ENCODE measurements at regions not wholly inside any gene's neighbourhood (a gene's known extent, or its start where the extent isn't known, plus 50 kb on each side); places are given as distances from the start of the nearest gene placed in this dataset.
"Not testable (repeated sequence)": the region's sequence is repeated elsewhere in the genome, so short reads cannot be mapped to it uniquely, and the experiment has no call there.

- DNase-seq (ENCODE audit: low spot score) = no peak
These were observed 182.6 kb upstream of the GLRA1 start for GRCh38 chr5:152107220-152107619.

GRCh38 chr5:152106571-152106970 is 181.9 kb upstream of the GLRA1 start:
- DNase-seq (ENCODE audit: low spot score) = no peak

DNA sequence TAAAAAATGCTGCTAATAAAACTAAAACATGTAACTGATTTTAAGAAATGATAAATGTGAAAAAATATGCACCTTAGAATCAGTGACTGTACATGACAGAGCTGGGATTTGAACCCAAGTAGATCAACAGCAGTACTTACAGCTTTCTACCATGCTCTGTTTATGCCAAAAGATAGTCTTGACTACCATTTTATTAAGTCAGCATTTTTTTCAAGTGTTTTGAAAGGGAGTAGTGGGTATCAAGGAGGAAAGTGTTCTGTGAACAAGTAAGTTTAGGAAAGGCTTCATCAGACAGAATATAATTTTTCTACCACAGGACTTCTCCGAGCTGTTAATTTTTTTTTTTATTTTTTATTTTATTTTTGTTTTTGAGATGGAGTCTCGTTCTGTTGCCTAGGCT is 180.4 kb upstream of the GLRA1 start:
- DNase-seq (ENCODE audit: low spot score) = no peak

- DNase-seq (ENCODE audit: low spot score) = no peak
These were observed 179.6 kb upstream of the GLRA1 start for GRCh38 chr5:152104211-152104610.

GRCh38 chr5:152102908-152103307 is 178.3 kb upstream of the GLRA1 start:
- not testable (repeated sequence) for DNase-seq (ENCODE audit: low spot score)

DNA sequence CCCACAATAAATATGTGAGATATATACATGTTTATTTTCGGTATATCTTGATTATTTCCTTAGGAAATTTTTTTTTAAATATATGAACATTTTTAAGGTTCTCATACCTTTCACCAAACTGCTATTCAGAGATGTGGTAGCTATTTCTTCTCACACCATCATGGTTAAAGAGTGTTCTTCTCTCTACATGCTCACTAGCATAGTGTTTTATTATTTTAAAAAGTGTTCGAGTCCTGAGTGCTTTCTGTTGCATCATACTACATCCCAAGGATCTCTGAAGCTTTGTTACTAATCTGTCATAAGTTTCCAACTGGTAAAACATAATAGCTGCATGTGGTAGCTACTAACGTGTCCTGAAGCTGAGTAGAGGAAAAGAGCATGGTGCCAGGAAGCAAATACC is 177.4 kb upstream of the GLRA1 start:
- no peak for DNase-seq (ENCODE audit: low spot score)

DNA sequence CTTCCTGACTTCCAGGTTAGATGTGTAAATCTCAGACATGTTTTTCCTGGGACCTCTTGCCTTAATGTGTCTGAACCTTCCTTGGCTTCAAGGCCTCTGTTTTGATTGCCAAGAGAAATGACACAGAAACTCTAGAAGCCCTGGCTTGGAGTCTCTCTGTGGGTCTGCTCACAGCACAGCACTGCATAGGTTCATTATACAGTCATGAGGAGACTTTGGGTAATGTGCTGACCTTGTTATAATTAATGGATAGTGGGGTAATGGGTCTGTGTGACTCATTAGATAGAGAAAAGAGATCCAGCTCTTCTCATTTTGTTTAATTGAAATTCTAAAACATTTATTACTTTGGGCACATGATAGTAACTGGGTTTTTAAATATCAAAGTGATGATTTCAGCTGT is 175.8 kb upstream of the GLRA1 start:
- no peak for DNase-seq (ENCODE audit: low spot score)

DNA sequence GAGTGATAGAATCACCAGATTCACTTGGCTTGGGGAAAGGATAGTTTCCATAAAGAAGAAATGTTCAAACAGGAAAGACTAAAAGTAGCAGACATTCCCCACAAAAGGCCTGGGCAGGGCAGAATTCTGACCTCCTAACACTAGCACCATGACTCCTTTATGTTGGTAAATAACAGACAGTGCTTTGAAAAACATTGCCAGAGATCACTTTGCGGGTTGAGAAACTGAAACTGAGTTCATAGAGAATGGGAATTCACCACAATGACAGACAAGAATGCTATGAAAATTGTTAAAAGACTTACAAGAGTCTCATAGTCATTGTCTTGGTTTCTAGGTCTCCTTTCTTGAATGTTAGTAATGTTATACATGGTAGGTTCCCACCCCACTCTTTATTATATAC is 172.5 kb upstream of the GLRA1 start:
- no peak for DNase-seq (ENCODE audit: low spot score)

- no peak for DNase-seq (ENCODE audit: low spot score)
These were observed 170.1 kb upstream of the GLRA1 start for GRCh38 chr5:152094716-152095115.

DNA sequence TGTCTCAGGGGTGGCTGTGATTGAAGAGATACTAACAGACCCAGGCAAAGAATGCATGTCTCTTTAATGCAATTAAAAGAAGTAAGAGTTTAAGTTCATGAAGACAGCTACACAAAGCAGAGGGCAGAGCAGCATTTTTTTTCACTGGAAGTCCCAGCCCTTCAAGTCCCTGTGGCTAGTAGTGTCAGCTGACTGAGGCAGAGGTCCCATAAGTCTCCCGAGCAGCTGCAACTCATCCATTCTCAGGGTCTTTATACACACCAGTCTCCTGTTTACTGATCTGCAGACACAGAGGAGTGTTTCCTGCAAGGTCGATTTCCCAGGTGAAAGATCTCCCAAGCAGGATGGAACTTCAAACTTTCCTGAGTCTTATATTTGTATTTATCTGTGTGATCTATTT is 169.4 kb upstream of the GLRA1 start:
- DNase-seq (ENCODE audit: low spot score) = no peak

GRCh38 chr5:152092580-152092979 is 167.9 kb upstream of the GLRA1 start:
- peak; percentile 16 for DNase-seq (ENCODE audit: low spot score)

DNA sequence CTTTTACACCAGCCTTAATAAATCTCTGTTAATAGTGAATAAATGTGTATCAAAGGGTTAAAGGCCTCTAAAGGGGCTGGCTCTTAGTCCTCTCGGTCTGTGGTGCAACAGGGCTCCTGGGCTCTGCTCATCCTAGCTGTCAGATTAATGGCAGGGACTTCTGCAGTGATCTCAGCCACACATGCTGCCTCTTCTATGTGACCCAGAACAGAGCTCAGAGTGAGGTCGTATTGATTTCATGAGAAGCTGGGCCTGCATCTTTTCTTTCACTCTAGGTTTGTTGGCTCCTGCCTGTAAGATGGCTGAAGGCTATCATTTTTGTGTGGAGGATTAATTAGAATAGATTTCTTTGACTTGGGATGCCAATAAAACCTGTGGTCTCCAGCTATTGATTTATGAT is 165.0 kb upstream of the GLRA1 start:
- DNase-seq (ENCODE audit: low spot score) = no peak

DNA sequence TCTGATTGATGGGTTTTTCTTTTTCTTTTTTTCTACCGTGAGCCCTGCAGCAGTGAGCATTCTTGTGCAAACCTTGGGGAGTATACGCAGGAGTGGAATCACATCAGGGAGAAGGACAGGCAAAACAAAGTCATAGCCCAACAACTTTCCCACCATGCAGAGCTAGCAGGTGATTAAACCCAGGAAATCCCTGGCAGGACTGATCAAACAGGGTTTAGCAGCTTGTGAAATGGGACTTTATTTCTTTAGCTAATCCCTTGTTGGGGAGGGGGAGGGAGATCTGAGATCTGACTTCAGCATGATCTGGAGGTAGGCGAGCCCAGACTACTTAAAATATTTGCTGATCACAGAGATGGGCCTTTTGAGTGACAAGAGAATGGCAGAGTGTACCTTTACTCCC is 162.0 kb upstream of the GLRA1 start:
- DNase-seq (ENCODE audit: low spot score) = no peak

DNA sequence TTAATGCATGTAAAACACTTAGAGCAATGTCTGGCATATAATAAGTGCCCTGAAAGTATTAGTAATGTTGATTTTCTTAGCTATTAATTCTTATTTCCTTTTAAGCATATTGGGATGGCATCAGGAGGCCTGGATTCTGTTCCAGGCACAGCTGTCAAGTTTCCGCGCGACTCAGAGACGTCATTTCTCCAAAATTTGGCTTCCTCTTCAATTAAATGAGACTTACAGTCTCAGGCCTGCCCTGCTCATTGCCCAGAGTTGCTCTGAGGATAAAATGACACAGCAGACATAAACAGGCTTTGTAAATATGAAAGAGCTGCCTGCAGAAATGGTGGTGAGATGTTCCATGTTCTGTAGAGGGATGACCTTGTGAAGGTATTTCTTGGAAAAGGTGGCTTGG is 159.8 kb upstream of the GLRA1 start:
- no peak for DNase-seq (ENCODE audit: low spot score)

- DNase-seq (ENCODE audit: low spot score) = no peak
These were observed 158.6 kb upstream of the GLRA1 start for GRCh38 chr5:152083231-152083630.

DNA sequence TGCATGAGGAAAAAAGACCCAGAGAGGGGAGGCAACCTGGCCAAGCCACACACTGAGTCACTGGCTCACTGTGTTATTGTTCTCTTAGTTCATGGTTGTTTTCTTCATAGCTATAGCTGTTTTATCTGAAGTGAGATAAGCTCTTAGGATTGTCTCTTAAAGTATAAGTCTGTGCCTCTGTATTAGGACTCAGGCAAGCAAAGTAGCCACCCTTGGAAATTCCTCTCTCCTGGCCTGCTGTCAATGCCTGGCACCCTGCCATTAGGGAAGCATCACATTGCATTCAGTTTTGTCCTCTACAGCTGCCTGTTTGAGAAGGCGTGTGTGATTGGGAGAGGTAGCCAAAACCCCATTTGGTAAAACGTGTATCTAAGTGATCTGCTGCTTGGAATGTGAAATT is 147.4 kb upstream of the GLRA1 start:
- no peak for DNase-seq (ENCODE audit: low spot score)

- DNase-seq (ENCODE audit: low spot score) = no peak
These were observed 145.9 kb upstream of the GLRA1 start for GRCh38 chr5:152070591-152070990.

DNA sequence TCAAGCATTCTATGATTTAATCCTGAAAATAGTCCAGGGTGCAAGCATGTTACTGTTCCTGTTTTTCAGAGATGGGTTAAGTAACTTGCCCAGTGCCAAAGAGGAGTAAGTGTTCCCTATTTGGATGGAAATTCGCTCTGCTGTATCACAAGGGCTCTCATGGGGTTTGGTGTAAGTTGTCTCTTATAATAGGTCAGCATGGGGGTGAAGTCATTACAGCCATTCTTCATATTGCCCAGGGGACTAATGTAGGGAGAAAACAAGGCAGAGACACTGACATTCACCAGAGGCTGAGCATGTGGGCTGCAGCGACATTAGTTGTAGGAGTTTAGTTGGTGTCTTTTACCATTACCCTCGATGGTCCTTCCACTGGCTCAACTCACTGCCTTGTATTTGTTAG is 142.1 kb upstream of the GLRA1 start:
- no peak for DNase-seq (ENCODE audit: low spot score)

DNA sequence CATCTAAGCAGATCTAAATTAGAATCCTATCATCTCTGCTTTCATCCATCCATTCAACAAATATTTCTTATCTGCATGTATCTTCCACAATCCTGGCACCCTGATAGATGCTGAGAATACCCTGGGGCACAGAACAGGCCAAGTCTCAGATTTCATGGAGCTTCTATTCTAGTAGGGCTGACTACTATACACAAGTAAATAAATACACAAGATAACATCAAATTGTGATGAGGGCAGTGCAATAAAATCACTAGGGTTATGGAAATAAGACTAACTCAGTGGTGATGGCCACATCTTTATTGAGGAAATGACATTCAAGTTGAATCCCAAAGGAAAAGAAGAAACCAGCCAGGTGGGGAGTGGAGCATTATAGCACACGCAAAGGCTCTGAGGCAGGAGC is 138.4 kb upstream of the GLRA1 start:
- no peak for DNase-seq (ENCODE audit: low spot score)

GRCh38 chr5:152061095-152061494 is 136.4 kb upstream of the GLRA1 start:
- no peak for DNase-seq (ENCODE audit: low spot score)

GRCh38 chr5:152058267-152058666 is 133.6 kb upstream of the GLRA1 start:
- no peak for DNase-seq (ENCODE audit: low spot score)

GRCh38 chr5:152056931-152057330 is 132.3 kb upstream of the GLRA1 start:
- no peak for DNase-seq (ENCODE audit: low spot score)

GRCh38 chr5:152052470-152052869 is 127.8 kb upstream of the GLRA1 start:
- DNase-seq (ENCODE audit: low spot score) = no peak

DNA sequence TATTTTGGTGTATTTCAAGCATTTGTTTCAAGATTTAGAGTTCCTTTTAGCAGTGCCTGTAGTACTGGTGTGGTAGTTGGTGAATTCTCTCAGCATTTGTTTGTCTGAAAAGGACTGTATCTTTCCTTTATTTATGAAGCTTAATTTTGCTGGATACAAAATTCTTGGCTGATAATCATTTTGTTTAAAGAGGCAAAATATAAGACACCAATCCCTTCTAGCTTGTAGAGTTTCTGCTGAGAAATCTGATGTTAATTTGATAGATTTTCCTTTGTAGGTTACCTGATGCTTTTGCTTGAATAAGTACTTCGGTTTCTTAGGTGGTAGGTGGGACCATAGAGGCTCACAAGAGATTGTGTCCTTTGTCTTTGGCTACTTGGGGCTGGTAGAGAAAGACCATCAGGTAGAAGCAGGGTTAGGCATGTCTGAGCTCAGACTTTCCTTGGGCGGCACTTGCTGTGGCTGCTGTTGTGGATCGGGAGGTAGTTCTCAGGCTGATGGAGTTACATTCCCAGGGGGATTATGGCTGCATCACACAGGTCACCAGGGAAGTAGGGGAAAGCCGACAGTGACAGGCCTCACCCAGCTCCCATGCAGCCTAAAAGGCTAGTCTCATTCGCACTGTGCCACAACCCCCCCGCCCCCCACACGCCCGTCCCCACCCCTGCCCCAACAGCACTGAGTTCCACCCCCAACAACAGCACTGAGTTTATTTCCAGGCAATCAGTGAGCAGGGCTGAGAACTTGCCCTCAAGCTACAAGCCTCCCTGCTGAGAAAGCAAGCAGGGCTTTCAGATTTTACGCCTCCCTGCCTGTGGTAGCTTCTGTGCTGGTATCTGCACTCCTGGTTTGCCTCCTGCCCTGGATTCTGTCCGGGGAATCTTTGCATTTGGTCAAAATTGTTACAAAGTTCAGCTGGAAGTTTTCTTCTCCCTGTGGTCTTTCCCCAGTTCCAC is 127.1 kb upstream of the GLRA1 start:
- no peak for DNase-seq (ENCODE audit: low spot score)

Data from RKO (cell line).